HG02938 (cell line): ENCODE measurements at regions not wholly inside any gene's neighbourhood (a gene's known extent, or its start where the extent isn't known, plus 50 kb on each side); places are given as distances from the start of the nearest gene placed in this dataset.
"Not testable (repeated sequence)": the region's sequence is repeated elsewhere in the genome, so short reads cannot be mapped to it uniquely, and the experiment has no call there.

Source experiments
- ATAC-seq: cut with Tn5 transposase; IDR thresholded peaks from one replicate; pipeline ENCODE4 v1.9.1; 2021; ENCODE audit warnings: mild to moderate bottlenecking, moderate library complexity; ENCODE audit not compliant: unreplicated experiment

GRCh38 chr20:40010483-40010882 is 678.6 kb downstream of the MAFB start:
- no peak for ATAC-seq

GRCh38 chr20:40009542-40009941 is 679.5 kb downstream of the MAFB start:
- no peak for ATAC-seq

- no peak for ATAC-seq
These were observed 680.9 kb downstream of the MAFB start for GRCh38 chr20:40008177-40008576.

- ATAC-seq, result no peak
These were observed 682.7 kb downstream of the MAFB start for GRCh38 chr20:40006168-40006860.

GRCh38 chr20:40004092-40004491 is 684.9 kb downstream of the MAFB start:
- not testable (repeated sequence) for ATAC-seq

GRCh38 chr20:39993742-39994141 is 695.3 kb downstream of the MAFB start:
- no peak for ATAC-seq

- ATAC-seq, result no peak
These were observed 698.3 kb downstream of the MAFB start for GRCh38 chr20:39990692-39991091.

GRCh38 chr20:39988991-39989390 is 700.0 kb downstream of the MAFB start:
- no peak for ATAC-seq

- no peak for ATAC-seq
These were observed 702.7 kb downstream of the MAFB start for GRCh38 chr20:39986173-39986904.

GRCh38 chr20:39985271-39985827 is 703.7 kb downstream of the MAFB start:
- ATAC-seq, result no peak

- ATAC-seq, result no peak
These were observed 705.4 kb downstream of the MAFB start for GRCh38 chr20:39983655-39984054.

GRCh38 chr20:39983183-39983582 is 705.9 kb downstream of the MAFB start:
- no peak for ATAC-seq

- no peak for ATAC-seq
These were observed 714.0 kb downstream of the MAFB start for GRCh38 chr20:39974966-39975501.

- no peak for ATAC-seq
These were observed 720.5 kb downstream of the MAFB start for GRCh38 chr20:39968495-39968894.

- ATAC-seq, result no peak
These were observed 721.2 kb downstream of the MAFB start for GRCh38 chr20:39967806-39968205.

- ATAC-seq, result no peak
These were observed 727.3 kb downstream of the MAFB start for GRCh38 chr20:39961637-39962244.

GRCh38 chr20:39960522-39961428 is 728.3 kb downstream of the MAFB start:
- ATAC-seq, result no peak

- not testable (repeated sequence) for ATAC-seq
These were observed 731.1 kb downstream of the MAFB start for GRCh38 chr20:39957911-39958310.

- no peak for ATAC-seq
These were observed 734.4 kb downstream of the MAFB start for GRCh38 chr20:39954621-39955020.

GRCh38 chr20:39946931-39947330 is 742.1 kb downstream of the MAFB start:
- ATAC-seq, result no peak
